ENCODE measurements at regions not wholly inside any gene's neighbourhood (a gene's known extent, or its start where the extent isn't known, plus 50 kb on each side); places are given as distances from the start of the nearest gene placed in this dataset.

- DNase-seq = no peak
Observed at GRCh38 chr16:77555126-77555525, 120.3 kb upstream of the ADAMTS18 start.

GRCh38 chr16:77555791-77556190 is 121.0 kb upstream of the ADAMTS18 start:
- DNase-seq = no peak

- DNase-seq = no peak
Observed at GRCh38 chr16:77556201-77556873, 121.5 kb upstream of the ADAMTS18 start.

- DNase-seq = no peak
Observed at GRCh38 chr16:77557385-77557784, 122.6 kb upstream of the ADAMTS18 start.

- DNase-seq = no peak
Observed at GRCh38 chr16:77558786-77559185, 124.0 kb upstream of the ADAMTS18 start.

- DNase-seq = no peak
Observed at GRCh38 chr16:77562497-77562896, 127.7 kb upstream of the ADAMTS18 start.

GRCh38 chr16:77564791-77565390 is 130.1 kb upstream of the ADAMTS18 start:
- DNase-seq = no peak

GRCh38 chr16:77569406-77569805 is 134.6 kb upstream of the ADAMTS18 start:
- DNase-seq = no peak

GRCh38 chr16:77570574-77570973 is 135.7 kb upstream of the ADAMTS18 start:
- DNase-seq = no peak

GRCh38 chr16:77571115-77571862 is 136.5 kb upstream of the ADAMTS18 start:
- DNase-seq = no peak

- DNase-seq = no peak
Observed at GRCh38 chr16:77574867-77575624, 140.2 kb upstream of the ADAMTS18 start.

GRCh38 chr16:77579351-77579891 is 142.9 kb upstream of the NUDT7 start:
- DNase-seq = no peak

GRCh38 chr16:77581706-77582105 is 140.6 kb upstream of the NUDT7 start:
- DNase-seq = no peak

- DNase-seq = peak; percentile 20 to 22
Observed at GRCh38 chr16:77584205-77584859, 138.0 kb upstream of the NUDT7 start.

- no peak for DNase-seq
Observed at GRCh38 chr16:77585379-77586251, 136.7 kb upstream of the NUDT7 start.

GRCh38 chr16:77588389-77588788 is 133.9 kb upstream of the NUDT7 start:
- no peak for DNase-seq

GRCh38 chr16:77589071-77589765 is 133.1 kb upstream of the NUDT7 start:
- DNase-seq = no peak

GRCh38 chr16:77590707-77591106 is 131.6 kb upstream of the NUDT7 start:
- no peak for DNase-seq

GRCh38 chr16:77591347-77591746 is 131.0 kb upstream of the NUDT7 start:
- no peak for DNase-seq

GRCh38 chr16:77592021-77592420 is 130.3 kb upstream of the NUDT7 start:
- no peak for DNase-seq

GRCh38 chr16:77594057-77594456 is 128.3 kb upstream of the NUDT7 start:
- DNase-seq = no peak
